ENCODE measurements at regions not wholly inside any gene's neighbourhood (a gene's known extent, or its start where the extent isn't known, plus 50 kb on each side); places are given as distances from the start of the nearest gene placed in this dataset.
"Not testable (repeated sequence)": the region's sequence is repeated elsewhere in the genome, so short reads cannot be mapped to it uniquely, and the experiment has no call there.

- no peak for DNase-seq
Measured at GRCh38 chr7:51995596-51996179, 679.1 kb upstream of the COBL start.

GRCh38 chr7:51982653-51983052 lies 666.0 kb upstream of the COBL start:
- DNase-seq: no peak

GRCh38 chr7:51980812-51981211 lies 664.2 kb upstream of the COBL start:
- no peak for DNase-seq

DNA sequence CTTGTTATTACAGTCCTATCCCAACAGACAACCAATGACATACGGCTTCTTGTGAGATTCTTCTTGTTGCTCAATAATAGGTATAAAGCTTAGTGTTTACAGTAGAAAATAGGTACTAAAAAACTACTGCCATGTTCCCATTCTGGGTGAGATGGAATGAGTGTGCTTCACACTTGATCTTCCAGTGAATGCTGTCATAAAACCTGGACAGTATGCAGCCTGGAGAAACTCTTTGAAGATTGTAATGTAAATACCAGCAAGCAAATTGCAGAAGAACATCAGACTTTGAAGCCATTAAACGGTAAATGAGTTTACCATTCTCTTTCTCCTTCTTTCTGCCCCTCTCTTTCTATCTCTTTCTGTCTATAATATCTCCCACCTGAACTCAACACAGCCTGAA lies 663.7 kb upstream of the COBL start:
- no peak for DNase-seq

DNA sequence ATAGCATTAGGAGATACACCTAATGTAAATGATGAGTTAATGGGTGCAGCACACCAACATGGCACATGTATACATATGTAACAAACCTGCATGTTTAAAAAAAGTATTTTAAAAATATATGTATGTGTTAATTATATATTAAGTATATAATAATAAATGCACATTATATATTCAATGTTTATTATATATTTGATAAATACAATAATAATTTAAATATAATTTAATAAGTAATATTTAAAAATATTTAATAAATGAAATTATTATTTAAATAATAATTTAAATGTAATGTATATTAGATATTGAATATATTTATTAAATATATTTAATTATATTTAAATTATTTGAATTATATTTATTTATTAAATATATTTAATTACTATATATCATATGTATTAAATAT lies 661.3 kb upstream of the COBL start:
- no peak for DNase-seq

DNA sequence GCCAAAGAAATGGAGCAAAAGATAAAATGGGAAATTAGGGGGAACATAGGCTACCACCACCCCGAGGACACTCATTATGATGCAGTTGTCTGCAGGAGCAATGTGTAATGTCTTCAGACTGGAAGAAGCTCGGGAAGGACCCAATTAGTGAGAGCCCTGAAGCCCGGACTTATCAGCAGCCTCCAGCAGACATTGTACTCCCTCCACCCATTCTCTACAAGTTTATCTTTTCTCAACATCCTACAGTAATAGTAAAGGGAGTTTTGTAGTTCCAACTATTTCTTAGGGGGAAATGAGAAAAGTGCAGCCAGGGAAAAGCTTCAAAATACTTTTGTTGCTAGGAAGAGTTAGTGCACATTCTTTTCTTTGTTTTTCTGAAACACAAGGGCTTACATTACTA lies 657.3 kb upstream of the COBL start:
- DNase-seq: no peak

DNA sequence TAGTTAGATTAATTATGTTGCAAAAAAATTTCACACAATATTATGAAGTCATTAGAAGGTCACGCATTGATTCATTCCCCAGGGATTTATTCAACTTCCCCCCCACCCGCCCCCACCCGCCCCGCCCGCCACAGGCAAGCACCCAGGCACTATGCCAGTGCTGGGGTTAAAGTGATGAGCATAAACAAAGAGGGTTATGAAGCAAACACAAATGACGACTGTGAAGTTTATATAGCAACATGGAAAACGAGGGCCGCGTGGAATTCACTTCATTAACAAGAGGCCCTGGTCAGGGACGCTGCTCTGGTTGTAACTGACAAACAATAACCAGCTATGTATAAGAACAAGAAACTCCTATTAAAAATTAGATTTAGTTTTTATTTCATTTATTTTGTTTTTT lies 656.5 kb upstream of the COBL start:
- DNase-seq: no peak

DNA sequence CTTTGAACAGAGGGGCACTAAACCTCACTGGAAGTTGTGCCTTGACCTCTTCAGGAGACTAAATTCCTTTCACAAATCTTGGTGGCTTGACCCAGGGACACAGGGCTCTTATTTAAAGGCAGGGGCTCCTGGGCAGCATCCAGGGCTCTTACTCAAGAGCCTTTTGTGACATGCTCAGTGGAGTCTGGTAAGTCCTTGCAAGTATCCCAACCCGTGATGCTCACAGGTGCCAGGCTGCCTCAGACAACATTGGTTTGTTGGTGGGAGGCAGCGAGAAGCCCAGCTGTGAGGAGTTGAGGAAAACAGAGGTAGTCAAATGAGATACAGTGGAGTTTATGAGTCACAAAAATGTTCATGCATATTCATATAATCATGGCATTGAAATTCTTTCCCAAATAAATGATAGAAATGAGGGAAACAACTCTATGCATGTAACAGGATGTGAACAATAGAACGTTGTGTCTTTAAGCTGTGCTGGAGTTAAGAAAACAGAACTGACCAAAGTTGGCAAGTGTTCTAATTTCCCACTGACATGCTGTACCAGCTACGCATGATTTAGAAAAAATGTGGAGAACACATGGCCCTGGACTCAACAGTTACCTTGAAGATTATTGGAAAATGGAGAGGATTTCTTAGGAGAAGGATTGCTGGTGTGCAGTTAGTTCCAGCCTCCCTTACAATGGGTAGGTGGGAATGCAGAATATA lies 654.5 kb upstream of the COBL start:
- no peak for DNase-seq

DNA sequence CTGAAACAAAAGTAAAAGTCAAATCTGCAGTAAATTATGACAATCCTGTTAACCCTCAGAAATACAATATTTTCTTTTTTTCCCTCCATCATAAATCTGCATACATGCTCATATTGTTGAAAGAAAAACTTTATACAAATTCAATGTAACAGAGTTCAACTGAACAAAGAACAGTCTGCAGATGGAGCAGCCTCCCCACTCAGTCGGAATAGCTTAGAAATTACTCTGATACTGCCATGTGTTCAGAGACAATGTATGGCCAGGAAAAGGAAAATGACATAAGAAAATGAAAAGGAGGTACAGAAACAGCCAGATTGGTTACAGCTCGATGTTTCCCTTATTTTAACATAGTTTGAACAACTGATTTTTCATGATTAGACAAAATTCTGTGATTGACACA lies 651.9 kb upstream of the COBL start:
- no peak for DNase-seq

- DNase-seq: no peak
Measured at GRCh38 chr7:51965454-51965853, 648.8 kb upstream of the COBL start.

- no peak for DNase-seq
Measured at GRCh38 chr7:51961804-51962203, 645.2 kb upstream of the COBL start.

DNA sequence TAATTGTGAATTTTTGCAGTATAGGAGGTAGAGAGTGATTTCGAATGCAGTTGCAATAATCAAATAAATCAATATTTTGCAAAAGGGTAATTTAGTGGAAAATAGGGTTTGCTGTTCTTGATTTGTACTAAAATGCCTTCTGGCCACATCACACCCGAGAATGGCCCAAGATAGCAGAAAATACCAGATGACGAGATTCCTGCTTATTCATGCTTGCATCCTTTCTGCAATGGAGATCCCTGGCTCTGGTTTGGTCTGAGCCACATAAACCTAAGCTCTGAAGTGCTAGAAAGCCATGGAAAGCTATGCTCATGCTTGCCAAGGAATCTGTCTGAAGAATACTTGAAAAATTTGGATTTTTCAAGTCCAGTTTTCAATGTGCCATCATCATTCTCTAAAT lies 634.2 kb upstream of the COBL start:
- no peak for DNase-seq

- DNase-seq: no peak
Measured at GRCh38 chr7:51949726-51950644, 633.4 kb upstream of the COBL start.

- no peak for DNase-seq
Measured at GRCh38 chr7:51930834-51931233, 614.2 kb upstream of the COBL start.

- DNase-seq: no peak
Measured at GRCh38 chr7:51929818-51930217, 613.2 kb upstream of the COBL start.

DNA sequence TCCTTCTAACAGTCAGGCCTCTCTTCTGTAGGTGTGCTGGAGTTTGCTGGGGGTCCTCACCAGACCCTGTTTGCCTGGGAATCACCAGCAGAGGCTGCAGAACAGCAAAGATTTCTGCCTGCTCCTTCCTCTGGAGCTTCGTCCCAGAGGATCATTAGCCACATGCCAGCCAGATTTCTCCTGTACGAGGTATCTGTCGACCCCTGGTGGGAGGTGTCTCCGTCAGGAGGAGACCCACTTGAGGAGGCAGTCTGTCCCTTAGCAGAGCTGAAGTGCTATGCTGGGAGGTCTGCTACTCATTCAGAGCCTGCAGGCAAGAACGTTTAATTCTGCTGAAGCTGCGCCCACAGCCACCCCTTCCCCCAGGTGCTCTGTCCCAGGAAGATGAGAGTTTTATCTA lies 611.1 kb upstream of the COBL start:
- DNase-seq: no peak

- DNase-seq: no peak
Measured at GRCh38 chr7:51918581-51918980, 602.0 kb upstream of the COBL start.

DNA sequence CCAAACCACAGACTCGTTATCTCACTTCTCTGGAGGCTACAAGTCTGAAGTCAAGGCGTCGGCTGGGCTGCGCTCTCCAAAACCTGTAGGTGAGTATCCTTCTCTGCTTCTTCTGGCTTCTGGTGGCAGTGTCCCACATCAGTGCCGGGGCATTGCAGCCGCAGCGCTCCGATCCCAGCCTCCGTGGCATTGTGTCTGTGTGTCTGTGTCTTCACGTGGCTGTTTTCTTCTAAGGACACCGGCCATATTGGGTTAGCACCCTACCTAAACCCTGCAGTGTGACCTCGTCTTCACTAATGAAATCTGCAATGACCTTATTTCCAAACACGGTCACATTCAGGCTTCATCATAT lies 584.9 kb upstream of the COBL start:
- DNase-seq: no peak

DNA sequence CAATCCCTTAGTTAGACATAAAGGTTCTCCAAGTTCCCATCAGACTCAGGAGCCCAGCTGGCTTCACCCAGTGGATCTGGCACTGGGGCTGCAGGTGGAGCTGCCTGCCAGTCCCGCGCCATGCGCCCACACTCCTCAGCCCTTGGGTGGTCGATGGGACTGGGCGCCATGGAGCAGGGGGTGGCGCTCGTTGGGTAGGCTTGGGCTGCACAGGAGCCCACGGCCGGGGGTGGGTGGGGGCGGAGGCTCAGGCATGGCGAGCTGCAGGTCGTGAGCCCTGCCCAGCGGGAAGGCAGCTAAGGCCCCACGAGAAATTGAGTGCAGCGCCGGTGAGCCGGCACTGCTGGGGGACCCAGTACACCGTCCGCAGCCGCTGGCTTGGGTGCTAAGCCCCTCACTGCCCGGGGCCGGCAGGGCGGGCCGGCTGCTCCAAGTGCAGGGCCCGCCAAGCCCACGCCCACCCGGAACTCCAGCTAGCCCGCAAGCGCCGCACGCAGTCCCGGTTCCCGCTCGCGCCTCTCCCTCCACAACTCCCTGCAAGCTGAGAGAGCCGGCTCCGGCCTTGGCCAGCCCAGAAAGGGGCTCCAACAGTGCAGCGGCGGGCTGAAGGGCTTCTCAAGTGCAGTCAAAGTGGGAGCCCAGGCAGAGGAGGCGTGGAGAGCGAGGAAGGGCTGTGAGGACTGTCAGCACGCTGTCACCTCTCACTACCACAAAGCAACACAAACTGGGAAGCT lies 584.3 kb upstream of the COBL start:
- DNase-seq: not testable (repeated sequence)

DNA sequence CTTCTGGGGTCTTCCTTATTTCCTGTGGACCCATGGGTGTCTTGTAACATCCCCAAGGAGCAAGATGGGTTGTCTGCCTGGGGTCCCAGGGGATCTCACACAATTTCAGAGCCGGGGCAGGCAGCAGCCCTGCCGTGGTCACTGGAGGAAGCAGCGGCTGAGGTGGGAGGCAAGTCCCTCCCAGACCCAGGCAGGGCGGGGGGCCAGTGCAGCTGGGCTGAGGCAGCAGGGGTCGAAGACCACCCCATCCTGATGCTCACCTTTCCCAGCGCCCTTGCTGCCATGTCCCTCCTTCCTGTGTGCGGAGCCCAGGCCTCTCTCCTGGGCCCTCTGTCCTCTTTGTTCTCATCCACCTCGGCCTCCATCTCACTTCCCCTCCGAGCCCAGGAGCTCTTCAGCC lies 583.0 kb upstream of the COBL start:
- no peak for DNase-seq

GRCh38 chr7:51882412-51882811 lies 565.8 kb upstream of the COBL start:
- no peak for DNase-seq

DNA sequence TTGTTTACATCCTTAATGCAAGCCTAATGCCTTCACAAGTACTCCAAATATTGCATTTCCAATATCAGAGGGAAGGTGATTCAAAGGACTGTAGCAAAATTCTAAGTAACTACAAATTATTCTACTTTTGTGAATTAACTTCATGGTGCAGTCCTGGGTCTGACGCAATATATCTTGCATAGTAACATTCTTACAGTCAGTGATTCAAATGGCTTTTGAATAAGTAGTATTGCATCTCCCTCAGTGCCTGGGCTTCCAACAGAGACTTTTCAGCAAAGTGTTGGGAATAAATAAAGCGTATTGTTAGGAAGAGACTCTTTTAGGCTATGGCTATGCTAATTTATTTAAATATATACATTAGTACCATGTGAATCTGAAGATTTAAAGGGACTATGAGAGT lies 564.7 kb upstream of the COBL start:
- no peak for DNase-seq

GRCh38 chr7:51878865-51879264 lies 562.3 kb upstream of the COBL start:
- no peak for DNase-seq

DNA sequence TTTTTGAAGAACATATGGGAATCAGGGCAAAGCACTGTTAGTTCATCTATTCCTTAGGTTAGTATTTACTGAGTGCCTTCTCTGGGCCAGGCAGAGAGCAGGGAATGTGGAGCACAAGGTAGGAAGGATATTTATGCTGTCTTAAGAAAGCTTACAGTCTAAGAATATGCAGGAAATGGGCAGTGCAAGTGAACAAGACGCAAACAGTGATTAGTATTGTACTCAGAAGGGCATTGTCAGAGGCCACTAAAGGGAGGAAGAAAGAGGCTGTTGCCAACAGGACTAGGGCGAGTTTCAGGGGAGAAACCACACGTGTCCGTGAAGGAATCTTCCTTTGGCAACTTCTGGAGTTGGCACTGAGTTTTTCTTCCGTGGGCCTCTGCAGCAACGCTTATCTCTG lies 552.8 kb upstream of the COBL start:
- no peak for DNase-seq
